CD4-positive, alpha-beta T cell treated with Interleukin-12 subunit alpha and Interleukin-12 subunit beta, for 1 hour (primary cell): ENCODE measurements at regions not wholly inside any gene's neighbourhood (a gene's known extent, or its start where the extent isn't known, plus 50 kb on each side); places are given as distances from the start of the nearest gene placed in this dataset.
"Not testable (repeated sequence)": the region's sequence is repeated elsewhere in the genome, so short reads cannot be mapped to it uniquely, and the experiment has no call there.

Experiments
- DNase-seq: peaks from one replicate; pipeline ENCODE4 v3.0.0-alpha.2; 2020

GRCh38 chr5:167051402-167051768, 1240.1 kb upstream of the WWC1 start:
- DNase-seq, result no peak

- no peak for DNase-seq
Observed at GRCh38 chr5:167052791-167053190, 1238.7 kb upstream of the WWC1 start.

GRCh38 chr5:167057665-167058064, 1233.8 kb upstream of the WWC1 start:
- DNase-seq, result no peak

GRCh38 chr5:167061695-167062094, 1229.8 kb upstream of the WWC1 start:
- no peak for DNase-seq

GRCh38 chr5:167063116-167063515, 1228.3 kb upstream of the WWC1 start:
- no peak for DNase-seq

- no peak for DNase-seq
Observed at GRCh38 chr5:167063788-167064187, 1227.7 kb upstream of the WWC1 start.

GRCh38 chr5:167064198-167064776, 1227.2 kb upstream of the WWC1 start:
- no peak for DNase-seq

GRCh38 chr5:167065794-167066193, 1225.7 kb upstream of the WWC1 start:
- DNase-seq, result no peak

- DNase-seq, result no peak
Observed at GRCh38 chr5:167071981-167072610, 1219.3 kb upstream of the WWC1 start.

GRCh38 chr5:167081561-167081960, 1209.9 kb upstream of the WWC1 start:
- no peak for DNase-seq

- DNase-seq, result no peak
Observed at GRCh38 chr5:167096816-167097215, 1194.6 kb upstream of the WWC1 start.

GRCh38 chr5:167104351-167104750, 1187.1 kb upstream of the WWC1 start:
- DNase-seq, result no peak

GRCh38 chr5:167105941-167106340, 1185.5 kb upstream of the WWC1 start:
- no peak for DNase-seq

- DNase-seq, result no peak
Observed at GRCh38 chr5:167107684-167108083, 1183.8 kb upstream of the WWC1 start.

- DNase-seq, result not testable (repeated sequence)
Observed at GRCh38 chr5:167108266-167108665, 1183.2 kb upstream of the WWC1 start.

GRCh38 chr5:167112556-167112955, 1178.9 kb upstream of the WWC1 start:
- no peak for DNase-seq

- no peak for DNase-seq
Observed at GRCh38 chr5:167122267-167122666, 1169.2 kb upstream of the WWC1 start.

- no peak for DNase-seq
Observed at GRCh38 chr5:167123126-167123525, 1168.3 kb upstream of the WWC1 start.

GRCh38 chr5:167128581-167128980, 1162.9 kb upstream of the WWC1 start:
- no peak for DNase-seq

- no peak for DNase-seq
Observed at GRCh38 chr5:167140548-167141291, 1150.7 kb upstream of the WWC1 start.

GRCh38 chr5:167143716-167144115, 1147.7 kb upstream of the WWC1 start:
- DNase-seq, result no peak

GRCh38 chr5:167145841-167146240, 1145.6 kb upstream of the WWC1 start:
- DNase-seq, result no peak

GRCh38 chr5:167147879-167148278, 1143.6 kb upstream of the WWC1 start:
- DNase-seq, result no peak

- DNase-seq, result no peak
Observed at GRCh38 chr5:167150661-167151060, 1140.8 kb upstream of the WWC1 start.
